ENCODE measurements at regions not wholly inside any gene's neighbourhood (a gene's known extent, or its start where the extent isn't known, plus 50 kb on each side); places are given as distances from the start of the nearest gene placed in this dataset.

GRCh38 chr2:106602042-106602441, 114.9 kb downstream of the CD8B2 start:
- Mint-ChIP-seq H3K27me3 (peaks cover 45% of the 10 kb centered on the region), H3K27ac (ENCODE audit: low read depth) (no peak overlapping the region), H3K9me3 (no peaks in the 10 kb centered on the region), H3K4me1 (no peaks in the 10 kb centered on the region), H3K4me3 (no peak overlapping the region), H3K36me3 (ENCODE audit: insufficient read depth) (no peaks in the 10 kb centered on the region)
- DNase-seq (ENCODE audit: low spot score in 2 of 2) (no peak), ATAC-seq (replicated peaks; ENCODE audit: extremely low read depth, poor library complexity, severe bottlenecking) (no peak)

DNA sequence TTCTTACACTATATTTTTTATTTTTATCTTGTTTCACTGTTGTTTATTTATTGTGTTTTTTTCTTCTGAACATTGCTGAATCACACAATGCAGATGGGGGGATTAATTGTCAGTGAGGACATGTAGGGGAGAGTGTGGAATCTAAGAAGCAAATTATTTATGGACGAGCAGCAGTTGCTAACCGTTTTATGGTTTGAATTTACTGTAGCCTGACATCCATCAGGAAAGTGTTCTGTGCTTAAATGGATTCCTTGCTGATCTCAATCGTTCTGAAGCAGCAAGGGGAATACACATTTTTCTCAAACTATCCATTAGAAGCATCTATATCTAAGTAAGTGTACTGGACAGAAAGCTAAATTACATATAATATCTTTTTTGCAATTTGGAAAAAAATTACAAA, 119.5 kb downstream of the CD8B2 start:
- Mint-ChIP-seq H3K36me3 (ENCODE audit: insufficient read depth) (no peaks in the 10 kb centered on the region), H3K27ac (ENCODE audit: low read depth) (no peak overlapping the region), H3K4me1 (no peaks in the 10 kb centered on the region), H3K27me3 (peaks cover 29% of the 10 kb centered on the region), H3K9me3 (no peaks in the 10 kb centered on the region), H3K4me3 (no peak overlapping the region)
- ATAC-seq (replicated peaks; ENCODE audit: extremely low read depth, poor library complexity, severe bottlenecking): no peak
- DNase-seq (ENCODE audit: low spot score in 2 of 2): no peak

GRCh38 chr2:106607371-106607770, 120.2 kb downstream of the CD8B2 start:
- H3K9me3 Mint-ChIP-seq: no peaks in the 10 kb centered on the region
- H3K4me1 Mint-ChIP-seq: no peaks in the 10 kb centered on the region
- DNase-seq (ENCODE audit: low spot score in 2 of 2): no peak
- H3K27ac Mint-ChIP-seq (ENCODE audit: low read depth): no peak overlapping the region
- H3K27me3 Mint-ChIP-seq: peaks cover 22% of the 10 kb centered on the region
- H3K36me3 Mint-ChIP-seq (ENCODE audit: insufficient read depth): no peaks in the 10 kb centered on the region
- no peak for ATAC-seq (replicated peaks; ENCODE audit: extremely low read depth, poor library complexity, severe bottlenecking)
- H3K4me3 Mint-ChIP-seq: no peak overlapping the region

- Mint-ChIP-seq H3K4me1 (no peaks in the 10 kb centered on the region), H3K4me3 (no peak overlapping the region), H3K36me3 (ENCODE audit: insufficient read depth) (no peaks in the 10 kb centered on the region), H3K9me3 (no peaks in the 10 kb centered on the region), H3K27ac (ENCODE audit: low read depth) (no peak overlapping the region), H3K27me3 (peaks cover 16% of the 10 kb centered on the region)
- ATAC-seq (replicated peaks; ENCODE audit: extremely low read depth, poor library complexity, severe bottlenecking) (no peak), DNase-seq (ENCODE audit: low spot score in 2 of 2) (no peak)
These were observed 122.6 kb downstream of the CD8B2 start for GRCh38 chr2:106609780-106610179.

DNA sequence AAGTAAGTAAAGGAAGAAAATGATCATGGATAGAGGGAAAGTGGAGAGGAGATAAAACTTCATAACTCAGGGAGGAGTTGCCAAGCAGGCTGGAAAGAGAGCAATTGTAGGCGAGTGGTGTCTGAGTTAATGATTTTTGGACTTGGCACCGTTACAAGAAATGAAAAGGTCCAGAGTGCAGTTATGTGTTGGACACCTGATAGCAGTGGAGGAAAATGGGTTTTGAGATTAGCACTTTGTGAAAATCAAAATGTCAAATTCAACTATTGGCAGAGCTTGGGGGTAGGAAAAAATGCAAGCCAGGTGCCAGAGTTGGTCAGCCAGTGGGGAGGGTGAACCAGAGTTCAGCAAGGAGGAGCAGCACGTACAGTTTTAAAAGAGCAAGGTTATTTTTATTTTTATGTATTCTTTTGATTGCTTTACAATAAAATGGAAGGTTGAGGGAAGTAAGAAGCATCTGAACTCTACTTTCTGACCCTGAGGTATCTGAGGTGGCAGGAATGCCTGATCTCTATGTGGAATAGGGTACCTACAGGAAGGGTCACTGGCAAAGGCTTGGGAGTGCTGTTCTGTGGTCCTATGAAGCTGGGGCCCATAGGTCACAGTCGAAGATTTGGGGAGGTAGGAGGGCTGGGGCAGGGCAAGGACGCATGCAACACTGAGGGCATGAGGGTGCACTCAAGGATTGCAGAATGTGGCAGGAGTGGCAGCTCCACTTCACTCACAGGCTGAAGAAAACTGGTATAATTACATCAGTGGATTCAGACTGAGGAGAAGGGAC, 127.5 kb downstream of the CD8B2 start:
- Mint-ChIP-seq H3K27me3 (peaks cover 8% of the 10 kb centered on the region), H3K36me3 (ENCODE audit: insufficient read depth) (no peaks in the 10 kb centered on the region), H3K4me1 (no peaks in the 10 kb centered on the region), H3K9me3 (no peaks in the 10 kb centered on the region), H3K4me3 (no peak overlapping the region), H3K27ac (ENCODE audit: low read depth) (no peak overlapping the region)
- DNase-seq (ENCODE audit: low spot score in 2 of 2): no peak
- no peak for ATAC-seq (replicated peaks; ENCODE audit: extremely low read depth, poor library complexity, severe bottlenecking)

GRCh38 chr2:106618614-106619013, 131.4 kb downstream of the CD8B2 start:
- Mint-ChIP-seq H3K4me3 (no peak overlapping the region), H3K36me3 (ENCODE audit: insufficient read depth) (no peaks in the 10 kb centered on the region), H3K27me3 (peaks cover 8% of the 10 kb centered on the region), H3K9me3 (no peaks in the 10 kb centered on the region), H3K27ac (ENCODE audit: low read depth) (no peak overlapping the region), H3K4me1 (no peaks in the 10 kb centered on the region)
- ATAC-seq (replicated peaks; ENCODE audit: extremely low read depth, poor library complexity, severe bottlenecking): no peak
- DNase-seq (ENCODE audit: low spot score in 2 of 2): no peak

- no peak for ATAC-seq (replicated peaks; ENCODE audit: extremely low read depth, poor library complexity, severe bottlenecking)
- Mint-ChIP-seq H3K4me3 (no peak overlapping the region), H3K9me3 (no peaks in the 10 kb centered on the region), H3K27me3 (peaks cover 36% of the 10 kb centered on the region), H3K27ac (ENCODE audit: low read depth) (no peak overlapping the region), H3K4me1 (no peaks in the 10 kb centered on the region), H3K36me3 (ENCODE audit: insufficient read depth) (peaks cover 2% of the 10 kb centered on the region)
- no peak for DNase-seq (ENCODE audit: low spot score in 2 of 2)
These were observed 136.3 kb downstream of the CD8B2 start for GRCh38 chr2:106623456-106623855.

DNA sequence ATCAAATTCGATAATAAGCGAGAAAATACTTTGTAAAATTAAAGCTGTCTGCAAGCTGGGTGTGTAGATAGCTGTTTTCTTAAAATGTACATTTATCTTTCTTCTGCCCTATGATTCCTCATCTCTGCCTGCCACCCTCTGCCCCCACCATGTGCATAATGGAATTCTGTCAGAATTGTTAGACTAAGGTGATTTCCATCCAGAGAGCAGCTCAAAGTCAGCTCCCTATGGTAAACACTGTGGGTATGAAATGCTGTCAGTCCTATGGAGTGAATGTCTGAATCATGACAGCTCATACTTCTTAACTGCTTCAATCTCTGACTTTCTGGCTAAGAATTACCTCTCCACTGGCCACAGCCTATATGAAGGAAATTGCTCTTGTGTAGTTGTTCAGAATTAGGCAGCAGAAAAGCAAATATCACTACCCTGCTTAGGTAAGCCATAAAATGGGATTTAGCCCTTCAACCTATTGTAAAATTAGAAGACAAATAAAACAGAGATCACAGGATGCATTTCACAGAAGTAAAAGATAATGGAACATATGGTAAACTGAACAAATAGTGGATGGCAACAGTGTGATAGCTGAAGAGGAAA, 137.7 kb downstream of the CD8B2 start:
- H3K27me3 Mint-ChIP-seq: peaks cover 34% of the 10 kb centered on the region
- H3K4me1 Mint-ChIP-seq: no peaks in the 10 kb centered on the region
- H3K9me3 Mint-ChIP-seq: peaks cover 4% of the 10 kb centered on the region
- H3K36me3 Mint-ChIP-seq (ENCODE audit: insufficient read depth): peaks cover 2% of the 10 kb centered on the region
- no peak overlapping the region for H3K27ac Mint-ChIP-seq (ENCODE audit: low read depth)
- DNase-seq (ENCODE audit: low spot score in 2 of 2) (no peak), ATAC-seq (replicated peaks; ENCODE audit: extremely low read depth, poor library complexity, severe bottlenecking) (no peak)
- no peak overlapping the region for H3K4me3 Mint-ChIP-seq

DNA sequence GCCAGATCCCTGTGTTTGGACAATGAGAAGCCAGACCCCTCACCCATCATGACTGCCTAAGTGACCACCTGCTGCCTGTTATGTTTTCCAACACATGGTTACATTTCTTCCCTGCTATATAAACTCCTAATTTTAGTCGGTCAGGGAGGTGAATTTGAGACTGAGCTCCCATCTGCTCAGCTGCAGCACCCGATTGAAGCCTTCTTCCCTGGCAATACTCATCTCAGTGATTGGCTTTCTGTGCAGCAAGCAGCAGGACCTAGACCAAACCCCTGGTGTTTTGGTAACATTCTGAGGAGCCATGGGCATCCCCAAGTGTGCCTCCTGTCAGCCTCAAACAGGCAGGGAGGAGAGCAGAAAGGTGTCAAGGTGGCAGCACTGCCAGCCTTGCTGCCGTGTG, 141.2 kb downstream of the CD8B2 start:
- Mint-ChIP-seq H3K27me3 (peaks cover 43% of the 10 kb centered on the region), H3K4me1 (no peaks in the 10 kb centered on the region), H3K9me3 (peaks cover 4% of the 10 kb centered on the region), H3K27ac (ENCODE audit: low read depth) (no peak overlapping the region), H3K4me3 (no peak overlapping the region), H3K36me3 (ENCODE audit: insufficient read depth) (peaks cover 2% of the 10 kb centered on the region)
- DNase-seq (ENCODE audit: low spot score in 2 of 2) (no peak), ATAC-seq (replicated peaks; ENCODE audit: extremely low read depth, poor library complexity, severe bottlenecking) (no peak)

GRCh38 chr2:106629981-106630380, 142.8 kb downstream of the CD8B2 start:
- Mint-ChIP-seq H3K4me3 (no peak overlapping the region), H3K4me1 (no peaks in the 10 kb centered on the region), H3K27me3 (peaks cover 48% of the 10 kb centered on the region), H3K36me3 (ENCODE audit: insufficient read depth) (peaks cover 2% of the 10 kb centered on the region), H3K27ac (ENCODE audit: low read depth) (no peak overlapping the region), H3K9me3 (peaks cover 4% of the 10 kb centered on the region)
- no peak for ATAC-seq (replicated peaks; ENCODE audit: extremely low read depth, poor library complexity, severe bottlenecking)
- no peak for DNase-seq (ENCODE audit: low spot score in 2 of 2)

- no peak overlapping the region for H3K4me3 Mint-ChIP-seq
- H3K36me3 Mint-ChIP-seq (ENCODE audit: insufficient read depth): no peaks in the 10 kb centered on the region
- DNase-seq (ENCODE audit: low spot score in 2 of 2) (no peak), ATAC-seq (replicated peaks; ENCODE audit: extremely low read depth, poor library complexity, severe bottlenecking) (no peak)
- peaks cover 35% of the 10 kb centered on the region for H3K27me3 Mint-ChIP-seq
- no peak overlapping the region for H3K27ac Mint-ChIP-seq (ENCODE audit: low read depth)
- peaks cover 4% of the 10 kb centered on the region for H3K9me3 Mint-ChIP-seq
- H3K4me1 Mint-ChIP-seq: no peaks in the 10 kb centered on the region
These were observed 144.1 kb downstream of the CD8B2 start for GRCh38 chr2:106631281-106631680.

DNA sequence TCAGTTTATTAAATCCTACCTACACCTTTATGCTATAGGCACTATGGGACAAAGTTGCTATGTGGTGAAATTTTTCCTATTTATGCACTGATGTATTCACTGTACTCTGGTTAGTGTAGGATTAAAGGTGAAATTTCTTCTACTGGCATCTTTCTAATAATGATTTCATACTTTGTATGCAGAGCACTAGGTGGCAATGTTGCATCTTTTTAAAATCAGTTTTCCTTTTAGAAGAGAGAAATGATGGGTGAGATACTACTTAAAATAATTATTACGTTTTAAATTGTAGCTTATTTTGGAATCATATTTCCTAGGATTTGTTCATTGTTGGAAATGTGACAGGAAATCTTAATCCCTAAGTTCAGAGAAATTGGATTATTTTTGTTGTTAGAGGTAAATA, 150.9 kb downstream of the CD8B2 start:
- Mint-ChIP-seq H3K27ac (ENCODE audit: low read depth) (no peak overlapping the region), H3K9me3 (no peaks in the 10 kb centered on the region), H3K4me3 (no peak overlapping the region), H3K4me1 (no peaks in the 10 kb centered on the region), H3K36me3 (ENCODE audit: insufficient read depth) (no peaks in the 10 kb centered on the region), H3K27me3 (peaks cover 28% of the 10 kb centered on the region)
- no peak for ATAC-seq (replicated peaks; ENCODE audit: extremely low read depth, poor library complexity, severe bottlenecking)
- no peak for DNase-seq (ENCODE audit: low spot score in 2 of 2)

DNA sequence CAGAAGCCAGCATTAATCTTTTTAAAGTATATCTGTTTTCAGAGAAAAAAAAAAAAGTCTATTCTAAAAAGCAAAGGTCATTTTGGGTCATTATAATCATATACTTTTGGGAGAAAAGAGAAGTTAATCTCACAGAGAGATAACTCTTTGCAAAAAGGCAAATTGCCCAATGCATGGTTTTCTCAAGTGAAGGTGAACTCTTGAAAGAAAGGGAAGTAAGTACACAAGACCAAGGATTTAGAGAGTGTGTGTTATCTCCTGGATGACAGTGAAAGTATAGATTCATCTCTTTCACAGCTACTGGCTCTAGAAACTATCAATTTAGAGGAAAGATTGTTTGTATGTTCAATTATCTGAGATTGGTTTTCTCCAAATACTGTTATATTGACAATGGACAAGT, 151.4 kb downstream of the CD8B2 start:
- Mint-ChIP-seq H3K4me1 (no peaks in the 10 kb centered on the region), H3K27me3 (peaks cover 23% of the 10 kb centered on the region), H3K9me3 (no peaks in the 10 kb centered on the region), H3K36me3 (ENCODE audit: insufficient read depth) (no peaks in the 10 kb centered on the region), H3K27ac (ENCODE audit: low read depth) (no peak overlapping the region), H3K4me3 (no peak overlapping the region)
- ATAC-seq (replicated peaks; ENCODE audit: extremely low read depth, poor library complexity, severe bottlenecking) (no peak), DNase-seq (ENCODE audit: low spot score in 2 of 2) (no peak)
